Activated CD8-positive, alpha-beta memory T cell treated with anti-CD3 and anti-CD28 coated beads, Interleukin-2, amount 50 U/mL, for 1 hour (primary cell): ENCODE measurements at regions not wholly inside any gene's neighbourhood (a gene's known extent, or its start where the extent isn't known, plus 50 kb on each side); places are given as distances from the start of the nearest gene placed in this dataset.

ENCODE experiments used
- DNase-seq: peaks from one replicate; pipeline ENCODE4 v3.0.0-alpha.2; 2020; ENCODE audit errors: extremely low read depth

GRCh38 chrX:794311-794710 is 163.7 kb downstream of the SHOX start:
- no peak for DNase-seq

GRCh38 chrX:793216-793770 is 162.7 kb downstream of the SHOX start:
- DNase-seq = no peak

- DNase-seq = no peak
Observed at GRCh38 chrX:791479-792034, 161.0 kb downstream of the SHOX start.

GRCh38 chrX:790783-791360 is 160.3 kb downstream of the SHOX start:
- DNase-seq = no peak

GRCh38 chrX:790041-790506 is 159.5 kb downstream of the SHOX start:
- DNase-seq = no peak

GRCh38 chrX:789096-789495 is 158.5 kb downstream of the SHOX start:
- no peak for DNase-seq

GRCh38 chrX:786441-786881 is 155.9 kb downstream of the SHOX start:
- DNase-seq = no peak

- DNase-seq = no peak
Observed at GRCh38 chrX:784829-785228, 154.2 kb downstream of the SHOX start.

GRCh38 chrX:781224-782204 is 150.9 kb downstream of the SHOX start:
- DNase-seq = no peak

- no peak for DNase-seq
Observed at GRCh38 chrX:776529-777230, 146.1 kb downstream of the SHOX start.

- DNase-seq = no peak
Observed at GRCh38 chrX:776061-776460, 145.5 kb downstream of the SHOX start.

GRCh38 chrX:774536-774935 is 143.9 kb downstream of the SHOX start:
- no peak for DNase-seq

GRCh38 chrX:773292-774025 is 142.9 kb downstream of the SHOX start:
- DNase-seq = no peak

GRCh38 chrX:771536-771935 is 140.9 kb downstream of the SHOX start:
- DNase-seq = no peak

GRCh38 chrX:769796-770195 is 139.2 kb downstream of the SHOX start:
- DNase-seq = no peak

- no peak for DNase-seq
Observed at GRCh38 chrX:768596-768995, 138.0 kb downstream of the SHOX start.

- DNase-seq = no peak
Observed at GRCh38 chrX:758917-759316, 128.3 kb downstream of the SHOX start.

GRCh38 chrX:750812-751211 is 120.2 kb downstream of the SHOX start:
- no peak for DNase-seq

GRCh38 chrX:750263-750662 is 119.7 kb downstream of the SHOX start:
- DNase-seq = no peak

- no peak for DNase-seq
Observed at GRCh38 chrX:747176-747575, 116.6 kb downstream of the SHOX start.

- no peak for DNase-seq
Observed at GRCh38 chrX:739611-740010, 109.0 kb downstream of the SHOX start.
